Ishikawa (cell line): ENCODE measurements at regions not wholly inside any gene's neighbourhood (a gene's known extent, or its start where the extent isn't known, plus 50 kb on each side); places are given as distances from the start of the nearest gene placed in this dataset.

Experiments
- NFIC ChIP-seq: IDR thresholded peaks from 2 replicates; pipeline ENCODE4 v1.6.1; 2012
- RAD21 ChIP-seq: IDR thresholded peaks from 2 replicates; pipeline ENCODE4 v1.6.1; 2012; ENCODE audit warnings: low read depth
- REST ChIP-seq: IDR thresholded peaks from 2 replicates; pipeline ENCODE4 v1.6.1; 2012; ENCODE audit warnings: low read depth, mild to moderate bottlenecking
- TAF1 ChIP-seq: IDR thresholded peaks from 2 replicates; pipeline ENCODE4 v1.6.1; 2012; ENCODE audit warnings: low read depth, mild to moderate bottlenecking
- TCF12 ChIP-seq: IDR thresholded peaks from 2 replicates; pipeline ENCODE4 v1.6.1; 2012; ENCODE audit warnings: low read depth
- YY1 ChIP-seq: IDR thresholded peaks from 2 replicates; pipeline ENCODE4 v1.6.1; 2012; ENCODE audit warnings: low read depth

GRCh38 chr7:47202146-47202783, 379.6 kb downstream of the TNS3 start:
- TF ChIP-seq REST (no peak), TAF1 (no peak), NFIC (no peak), YY1 (no peak), TCF12 (no peak), RAD21 (no peak)
